C4-2B (cell line): ENCODE measurements at regions not wholly inside any gene's neighbourhood (a gene's known extent, or its start where the extent isn't known, plus 50 kb on each side); places are given as distances from the start of the nearest gene placed in this dataset.

ENCODE experiments used
- CTCF ChIP-seq: fragments of 450-650 bp; conservative IDR thresholded peaks from 2 replicates; pipeline ENCODE4 v1.5.1; 2017; ENCODE audit warnings: mild to moderate bottlenecking
- ZFX ChIP-seq: fragments of 450-650 bp; IDR thresholded peaks from 2 replicates; pipeline ENCODE4 v1.6.1; 2017

DNA sequence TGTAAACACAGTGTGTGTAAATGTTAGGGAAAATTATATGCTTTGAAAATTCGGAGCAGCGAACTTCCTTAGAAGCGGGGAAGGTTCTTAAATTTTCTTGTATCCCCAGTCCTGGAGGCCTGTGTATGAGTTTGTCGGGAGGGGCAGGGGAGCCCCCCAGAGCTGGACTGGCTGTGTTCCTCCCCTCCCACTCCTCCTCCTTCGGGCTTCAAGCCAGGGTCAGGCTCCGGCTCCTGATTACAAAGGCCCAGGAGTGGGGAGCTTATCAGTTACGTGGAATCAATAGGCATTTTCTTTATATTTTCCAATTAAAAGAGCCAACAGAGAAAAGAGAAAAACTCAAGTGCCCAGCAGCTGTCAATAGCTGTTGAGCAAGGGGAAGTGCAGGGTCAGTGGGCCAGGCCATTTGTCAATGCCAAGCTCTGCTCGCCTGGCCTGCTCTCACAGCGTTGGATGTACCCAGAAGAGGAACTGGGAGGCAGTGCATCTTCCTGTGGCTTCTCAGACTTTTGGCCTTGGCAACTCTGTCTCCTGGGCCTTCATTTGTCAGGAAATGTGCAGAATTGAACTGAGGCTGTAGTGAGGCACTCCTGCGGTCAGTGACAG, 156.9 kb upstream of the PCBD1 start:
- TF ChIP-seq CTCF (no peak), ZFX (no peak)
